HG02885 (cell line): ENCODE measurements at regions not wholly inside any gene's neighbourhood (a gene's known extent, or its start where the extent isn't known, plus 50 kb on each side); places are given as distances from the start of the nearest gene placed in this dataset.
"Not testable (repeated sequence)": the region's sequence is repeated elsewhere in the genome, so short reads cannot be mapped to it uniquely, and the experiment has no call there.

Experiments
- ATAC-seq: cut with Tn5 transposase; IDR thresholded peaks from one replicate; pipeline ENCODE4 v1.9.1; 2021; ENCODE audit warnings: mild to moderate bottlenecking; ENCODE audit not compliant: unreplicated experiment, poor library complexity

- ATAC-seq = no peak
These were observed 242.8 kb downstream of the GJA1 start for GRCh38 chr6:121678245-121678644.

GRCh38 chr6:121680058-121680457 lies 244.6 kb downstream of the GJA1 start:
- ATAC-seq = no peak

GRCh38 chr6:121682666-121683065 lies 247.2 kb downstream of the GJA1 start:
- no peak for ATAC-seq

GRCh38 chr6:121685806-121686205 lies 250.4 kb downstream of the GJA1 start:
- ATAC-seq = not testable (repeated sequence)

GRCh38 chr6:121686611-121687023 lies 251.2 kb downstream of the GJA1 start:
- ATAC-seq = no peak

GRCh38 chr6:121688974-121689373 lies 253.5 kb downstream of the GJA1 start:
- ATAC-seq = no peak

GRCh38 chr6:121691126-121691551 lies 255.7 kb downstream of the GJA1 start:
- no peak for ATAC-seq

GRCh38 chr6:121694389-121694788 lies 258.9 kb downstream of the GJA1 start:
- no peak for ATAC-seq

GRCh38 chr6:121694801-121695251 lies 259.4 kb downstream of the GJA1 start:
- ATAC-seq = no peak

- ATAC-seq = no peak
These were observed 259.9 kb downstream of the GJA1 start for GRCh38 chr6:121695329-121695728.

GRCh38 chr6:121697921-121698320 lies 262.5 kb downstream of the GJA1 start:
- ATAC-seq = no peak

GRCh38 chr6:121698617-121699016 lies 263.2 kb downstream of the GJA1 start:
- ATAC-seq = no peak

GRCh38 chr6:121703129-121703528 lies 267.7 kb downstream of the GJA1 start:
- ATAC-seq = not testable (repeated sequence)

GRCh38 chr6:121711472-121711871 lies 276.0 kb downstream of the GJA1 start:
- no peak for ATAC-seq

- ATAC-seq = no peak
These were observed 282.2 kb downstream of the GJA1 start for GRCh38 chr6:121717686-121718085.

- ATAC-seq = not testable (repeated sequence)
These were observed 285.4 kb downstream of the GJA1 start for GRCh38 chr6:121720867-121721266.

GRCh38 chr6:121723623-121724022 lies 288.2 kb downstream of the GJA1 start:
- no peak for ATAC-seq

GRCh38 chr6:121724576-121724975 lies 289.1 kb downstream of the GJA1 start:
- no peak for ATAC-seq

GRCh38 chr6:121726596-121726995 lies 291.1 kb downstream of the GJA1 start:
- ATAC-seq = no peak

GRCh38 chr6:121730616-121731015 lies 295.2 kb downstream of the GJA1 start:
- no peak for ATAC-seq

GRCh38 chr6:121731381-121731780 lies 295.9 kb downstream of the GJA1 start:
- no peak for ATAC-seq

- ATAC-seq = no peak
These were observed 297.2 kb downstream of the GJA1 start for GRCh38 chr6:121732641-121733040.

GRCh38 chr6:121733234-121733633 lies 297.8 kb downstream of the GJA1 start:
- ATAC-seq = no peak
